ENCODE measurements at regions not wholly inside any gene's neighbourhood (a gene's known extent, or its start where the extent isn't known, plus 50 kb on each side); places are given as distances from the start of the nearest gene placed in this dataset.

GRCh38 chr13:75225288-75226032, 256.5 kb downstream of the TBC1D4 start:
- no peaks in the 10 kb centered on the region for H3K4me1 ChIP-seq (ENCODE audit: low read length)
- H3K9me3 ChIP-seq (replicated peaks; ENCODE audit: insufficient read depth, low read length) = no peaks in the 10 kb centered on the region
- H3K4me2 ChIP-seq (ENCODE audit: low read depth, low read length) = no peak overlapping the region
- H2AFZ ChIP-seq (ENCODE audit: low read length) = no peak overlapping the region
- no peaks in the 10 kb centered on the region for H3K27me3 ChIP-seq (replicated peaks; ENCODE audit: insufficient read depth, low read length)
- no peak overlapping the region for H3K4me3 ChIP-seq (ENCODE audit: low read length)
- no peak overlapping the region for H3K9ac ChIP-seq (ENCODE audit: low read length)
- no peak overlapping the region for H3K27ac ChIP-seq (ENCODE audit: low read length)
- no peaks in the 10 kb centered on the region for H3K79me2 ChIP-seq (ENCODE audit: low read length)
- no peaks in the 10 kb centered on the region for H4K20me1 ChIP-seq (ENCODE audit: insufficient read depth, low read length)
- no peaks in the 10 kb centered on the region for H3F3A ChIP-seq (ENCODE audit: insufficient read depth, low read length)
- no peaks in the 10 kb centered on the region for H3K36me3 ChIP-seq (replicated peaks; ENCODE audit: insufficient read depth, low read length)
- no peaks in the 10 kb centered on the region for H3K9me2 ChIP-seq (replicated peaks; ENCODE audit: insufficient read depth, low read length)
- no peak for DNase-seq
- TF ChIP-seq CTCF (IDR thresholded peaks at IDR 0.05; ENCODE audit: low read length) (no peak), EZH2phosphoT487 (IDR thresholded peaks at IDR 0.05; ENCODE audit: low read length) (no peak), EZH2 (optimal IDR thresholded peaks at IDR 0.05; ENCODE audit: low read depth, low read length) (no peak)

- H3K27ac ChIP-seq (ENCODE audit: low read length) = no peak overlapping the region
Measured at GRCh38 chr13:75224053-75224742, 257.8 kb downstream of the TBC1D4 start.

GRCh38 chr13:75222031-75222430, 259.9 kb downstream of the TBC1D4 start:
- Histone ChIP-seq H4K20me1 (ENCODE audit: insufficient read depth, low read length) (no peaks in the 10 kb centered on the region), H3K4me3 (ENCODE audit: low read length) (no peak overlapping the region), H3K4me1 (ENCODE audit: low read length) (peaks cover 4% of the 10 kb centered on the region; the same call in 1 of the 2 replicates), H3K79me2 (ENCODE audit: low read length) (no peaks in the 10 kb centered on the region), H3K27ac (ENCODE audit: low read length) (no peak overlapping the region), H3K9me2 (replicated peaks; ENCODE audit: insufficient read depth, low read length) (no peaks in the 10 kb centered on the region), H2AFZ (ENCODE audit: low read length) (no peak overlapping the region), H3K9ac (ENCODE audit: low read length) (no peak overlapping the region), H3K9me3 (replicated peaks; ENCODE audit: insufficient read depth, low read length) (no peaks in the 10 kb centered on the region), H3K4me2 (ENCODE audit: low read depth, low read length) (no peak overlapping the region), H3F3A (ENCODE audit: insufficient read depth, low read length) (no peaks in the 10 kb centered on the region), H3K27me3 (replicated peaks; ENCODE audit: insufficient read depth, low read length) (no peaks in the 10 kb centered on the region), H3K36me3 (replicated peaks; ENCODE audit: insufficient read depth, low read length) (no peaks in the 10 kb centered on the region)
- no peak for TF ChIP-seq CTCF (IDR thresholded peaks at IDR 0.05; ENCODE audit: low read length)
- TF ChIP-seq EZH2phosphoT487 (IDR thresholded peaks at IDR 0.05; ENCODE audit: low read length) = no peak
- TF ChIP-seq EZH2 (optimal IDR thresholded peaks at IDR 0.05; ENCODE audit: low read depth, low read length) = no peak
- DNase-seq = no peak

More at GRCh38 chr13:75224053-75224742, 257.8 kb downstream of the TBC1D4 start:
- Histone ChIP-seq H3K9ac (ENCODE audit: low read length) (no peak overlapping the region), H3K9me3 (replicated peaks; ENCODE audit: insufficient read depth, low read length) (no peaks in the 10 kb centered on the region), H3K4me3 (ENCODE audit: low read length) (no peak overlapping the region), H3K79me2 (ENCODE audit: low read length) (no peaks in the 10 kb centered on the region), H4K20me1 (ENCODE audit: insufficient read depth, low read length) (no peaks in the 10 kb centered on the region), H3K4me1 (ENCODE audit: low read length) (peaks cover 4% of the 10 kb centered on the region; the same call in 1 of the 2 replicates), H3K36me3 (replicated peaks; ENCODE audit: insufficient read depth, low read length) (no peaks in the 10 kb centered on the region), H3K4me2 (ENCODE audit: low read depth, low read length) (no peak overlapping the region), H3F3A (ENCODE audit: insufficient read depth, low read length) (no peaks in the 10 kb centered on the region), H3K27me3 (replicated peaks; ENCODE audit: insufficient read depth, low read length) (no peaks in the 10 kb centered on the region), H2AFZ (ENCODE audit: low read length) (no peak overlapping the region), H3K9me2 (replicated peaks; ENCODE audit: insufficient read depth, low read length) (no peaks in the 10 kb centered on the region)
- TF ChIP-seq EZH2phosphoT487 (IDR thresholded peaks at IDR 0.05; ENCODE audit: low read length) = no peak
- TF ChIP-seq CTCF (IDR thresholded peaks at IDR 0.05; ENCODE audit: low read length) = no peak
- no peak for TF ChIP-seq EZH2 (optimal IDR thresholded peaks at IDR 0.05; ENCODE audit: low read depth, low read length)
- no peak for DNase-seq
